ENCODE measurements at regions not wholly inside any gene's neighbourhood (a gene's known extent, or its start where the extent isn't known, plus 50 kb on each side); places are given as distances from the start of the nearest gene placed in this dataset.
A peak's percentile ranks its signal among the peaks of the same experiment; 100 is the strongest.

GRCh38 chr18:10047237-10047636 lies 133.4 kb downstream of the VAPA start:
- intact Hi-C loops (cut with DNase I) = no loop called here

DNA sequence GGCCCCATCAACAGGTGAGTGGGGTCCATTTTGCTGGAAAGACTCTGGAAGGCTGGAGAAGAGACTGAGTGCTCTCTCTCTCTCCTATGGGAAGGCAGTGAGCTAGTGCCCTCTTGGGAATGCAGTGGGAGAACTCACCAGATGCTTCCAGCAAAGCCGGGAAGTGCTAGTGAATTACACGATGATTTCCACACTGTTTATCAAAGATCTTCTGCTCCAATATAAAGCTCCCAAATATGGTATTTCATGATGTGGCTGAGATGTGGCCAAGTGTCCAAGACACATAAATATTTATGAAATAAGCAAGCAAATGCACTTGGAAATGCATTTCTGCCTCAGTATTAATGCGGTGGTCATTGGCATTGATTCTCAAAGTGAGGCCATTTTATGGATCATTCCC lies 135.9 kb downstream of the VAPA start:
- intact Hi-C loops (cut with DNase I) = no loop called here
- Histone ChIP-seq H3K36me3 (no peaks in the 10 kb centered on the region), H3K9ac (ENCODE audit: low read depth in 2 of 2, low read length in 2 of 2) (no peak overlapping the region), H3K4me1 (no peaks in the 10 kb centered on the region), H3K27ac (peak overlapping the region; percentile 29), H3K4me3 (no peak overlapping the region), H3K9me3 (no peaks in the 10 kb centered on the region), H3K27me3 (no peaks in the 10 kb centered on the region)
- no peak for TF ChIP-seq CTCF (IDR thresholded peaks at IDR 0.05)
- DNase-seq = peak; percentile 36

More at GRCh38 chr18:10047237-10047636, 133.4 kb downstream of the VAPA start:
- H3K9ac ChIP-seq (ENCODE audit: low read depth in 2 of 2, low read length in 2 of 2) = no peak overlapping the region
- no peak for DNase-seq
- H3K4me3 ChIP-seq = no peak overlapping the region
- H3K36me3 ChIP-seq = no peaks in the 10 kb centered on the region
- no peaks in the 10 kb centered on the region for H3K27me3 ChIP-seq
- H3K27ac ChIP-seq = no peak overlapping the region
- no peaks in the 10 kb centered on the region for H3K9me3 ChIP-seq
- no peaks in the 10 kb centered on the region for H3K4me1 ChIP-seq
- no peak for TF ChIP-seq CTCF (IDR thresholded peaks at IDR 0.05)

- H3K4me3 ChIP-seq = no peak overlapping the region
- H3K27me3 ChIP-seq = no peaks in the 10 kb centered on the region
- H3K36me3 ChIP-seq = no peaks in the 10 kb centered on the region
- H3K9ac ChIP-seq (ENCODE audit: low read depth in 2 of 2, low read length in 2 of 2) = no peak overlapping the region
- DNase-seq = no peak
- peak overlapping the region; percentile 8 for H3K27ac ChIP-seq
- no peaks in the 10 kb centered on the region for H3K9me3 ChIP-seq
- H3K4me1 ChIP-seq = no peaks in the 10 kb centered on the region
- intact Hi-C loops (cut with DNase I) = no loop called here
- no peak for TF ChIP-seq CTCF (IDR thresholded peaks at IDR 0.05)
Observed at GRCh38 chr18:10050956-10051355, 137.1 kb downstream of the VAPA start.

DNA sequence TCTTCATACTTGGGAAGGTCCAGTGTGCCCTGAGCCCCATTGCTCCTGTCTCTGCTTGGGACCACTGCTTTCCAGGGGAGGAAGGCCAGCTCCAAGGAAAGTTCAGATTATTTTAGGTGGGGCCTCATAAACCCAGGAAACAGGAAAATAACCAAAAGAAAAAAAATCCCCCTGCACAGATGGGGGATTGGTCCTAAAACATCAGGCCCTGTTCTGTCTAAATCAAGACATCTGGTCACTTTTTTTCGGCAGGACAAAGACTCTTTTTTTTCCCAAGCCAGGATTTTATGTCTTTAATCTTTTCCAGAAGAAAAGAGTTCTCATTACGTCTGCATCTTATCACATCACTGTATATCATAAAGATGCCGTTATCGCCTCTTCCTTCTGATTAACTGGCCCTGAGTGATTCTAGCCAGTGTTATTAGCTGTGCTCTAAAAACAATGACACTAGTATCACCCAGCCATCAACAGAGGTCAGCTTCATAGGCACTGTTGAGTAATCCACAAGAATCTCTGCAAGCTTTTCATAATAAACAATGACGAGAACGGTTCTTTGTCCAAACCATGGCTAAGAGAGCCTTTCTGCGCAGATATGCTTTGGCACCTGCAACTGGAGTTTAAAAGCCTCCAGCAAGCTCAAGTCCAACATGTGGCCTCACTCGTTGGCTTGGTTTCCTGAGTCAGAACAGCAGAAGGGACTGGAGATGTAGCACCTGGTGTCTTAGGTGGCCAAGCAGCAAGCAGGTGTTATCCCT lies 138.2 kb downstream of the VAPA start:
- Histone ChIP-seq H3K9me3 (no peaks in the 10 kb centered on the region), H3K27ac (peak overlapping the region; percentile 8), H3K9ac (ENCODE audit: low read depth in 2 of 2, low read length in 2 of 2) (no peak overlapping the region), H3K27me3 (no peaks in the 10 kb centered on the region), H3K4me3 (no peak overlapping the region), H3K36me3 (no peaks in the 10 kb centered on the region), H3K4me1 (no peaks in the 10 kb centered on the region)
- no peak for TF ChIP-seq CTCF (IDR thresholded peaks at IDR 0.05)
- peak; percentile 45 for DNase-seq
- intact Hi-C loops (cut with DNase I) = no loop called here

- Histone ChIP-seq H3K4me1 (no peaks in the 10 kb centered on the region), H3K27me3 (no peaks in the 10 kb centered on the region), H3K4me3 (no peak overlapping the region), H3K9ac (ENCODE audit: low read depth in 2 of 2, low read length in 2 of 2) (no peak overlapping the region), H3K27ac (no peak overlapping the region), H3K9me3 (no peaks in the 10 kb centered on the region), H3K36me3 (no peaks in the 10 kb centered on the region)
- no peak for TF ChIP-seq CTCF (IDR thresholded peaks at IDR 0.05)
- DNase-seq = no peak
- intact Hi-C loops (cut with DNase I) = no loop called here
Observed at GRCh38 chr18:10052871-10053270, 139.1 kb downstream of the VAPA start.

All from colonic mucosa (tissue), 4 donors.